Fibroblast of lung (primary cell): ENCODE measurements at regions not wholly inside any gene's neighbourhood (a gene's known extent, or its start where the extent isn't known, plus 50 kb on each side); places are given as distances from the start of the nearest gene placed in this dataset.

ENCODE experiments used
- DNase-seq, 2 donors: peaks; one replicate each; pipeline versions ENCODE4 v3.0.0 to v3.0.0-alpha.2; 2010; ENCODE audit warnings: low read depth in 2 of 2
- H2AFZ ChIP-seq: 2 replicates; pipeline ENCODE4 v1.5.1; 2012; ENCODE audit warnings: low read length, control low read depth, inconsistent platforms
- H3K27ac ChIP-seq: 2 replicates; pipeline ENCODE4 v1.5.1; 2011; ENCODE audit warnings: low read length, control low read depth; ENCODE audit not compliant: insufficient read depth
- H3K27me3 ChIP-seq: 2 replicates; pipeline ENCODE4 v1.5.1; 2011; ENCODE audit warnings: mild to moderate bottlenecking, low read length; ENCODE audit not compliant: control insufficient read depth, insufficient read depth
- H3K36me3 ChIP-seq: 2 replicates; pipeline ENCODE4 v1.5.1; 2011; ENCODE audit warnings: low read length; ENCODE audit not compliant: control insufficient read depth, insufficient read depth
- H3K4me1 ChIP-seq: 2 replicates; pipeline ENCODE4 v1.5.1; 2011; ENCODE audit warnings: low read length; ENCODE audit not compliant: control insufficient read depth, insufficient read depth; ENCODE audit errors: extremely low read depth
- H3K4me2 ChIP-seq: 2 replicates; pipeline ENCODE4 v1.5.1; 2011; ENCODE audit warnings: low read length, control low read depth; ENCODE audit not compliant: insufficient read depth; ENCODE audit errors: extremely low read depth
- H3K4me3 ChIP-seq, 4 experiments: fragments of 200-600 bp in 1 of 4; sonication (generic) in 1 of 4; replicated peaks in 1 of 4; 2 replicates each; pipeline ENCODE4 v1.5.1; 2011 to 2016; ENCODE audit warnings: low read length in 4 of 4, low read depth in 3 of 4, mild to moderate bottlenecking in 3 of 4, control low read depth in 2 of 4, inconsistent platforms in 1 of 4, mixed read lengths in 1 of 4; ENCODE audit not compliant: insufficient read depth in 1 of 4; ENCODE audit errors: control extremely low read depth in 1 of 4
- H3K79me2 ChIP-seq: 2 replicates; pipeline ENCODE4 v1.5.1; 2012; ENCODE audit warnings: mild to moderate bottlenecking, low read length, inconsistent platforms; ENCODE audit not compliant: control insufficient read depth, insufficient read depth
- H3K9ac ChIP-seq: 2 replicates; pipeline ENCODE4 v1.5.1; 2011; ENCODE audit warnings: mild to moderate bottlenecking, low read length, control low read depth; ENCODE audit not compliant: insufficient read depth
- H3K9me3 ChIP-seq: 2 replicates; pipeline ENCODE4 v1.5.1; 2012; ENCODE audit warnings: low read depth, low read length; ENCODE audit not compliant: control insufficient read depth, insufficient read depth
- H4K20me1 ChIP-seq: 2 replicates; pipeline ENCODE4 v1.5.1; 2011; ENCODE audit warnings: low read length; ENCODE audit not compliant: control insufficient read depth, insufficient read depth; ENCODE audit errors: extremely low read depth
- CTCF ChIP-seq, 2 donors: IDR thresholded peaks in 1 of 2; conservative IDR thresholded peaks in 1 of 2; 1 replicate in 1 of 2; 2 replicates in 1 of 2; pipeline ENCODE4 v1.5.1; 2011 to 2012; ENCODE audit warnings: low read length in 2 of 2, control low read depth in 1 of 2, inconsistent platforms in 1 of 2, low read depth in 1 of 2, mild to moderate bottlenecking in 1 of 2
- EZH2 ChIP-seq: IDR thresholded peaks from 2 replicates; pipeline ENCODE4 v1.5.1; 2012; ENCODE audit warnings: low read length, control low read depth, mild to moderate bottlenecking; ENCODE audit errors: missing control alignments

DNA sequence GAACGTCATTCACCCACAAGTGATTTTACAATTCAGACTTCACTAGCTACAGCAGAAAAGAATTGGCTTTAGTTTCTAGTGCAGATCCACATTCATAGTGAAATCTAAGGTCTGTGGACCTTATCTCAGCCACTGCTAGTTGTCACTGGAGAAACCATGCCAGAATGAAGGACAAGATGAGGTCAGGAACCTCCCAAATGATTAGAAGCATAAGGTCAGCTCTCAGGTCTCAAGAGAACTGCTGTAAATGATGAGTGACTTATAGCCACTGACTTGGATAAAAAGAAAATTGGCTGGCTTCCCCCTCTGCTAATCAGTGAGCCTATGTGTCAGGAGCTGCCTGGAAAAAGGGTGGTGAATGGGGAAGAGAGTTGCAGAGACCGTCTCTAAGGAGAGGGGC lies 265.3 kb upstream of the BMP2 start:
- Histone ChIP-seq H3K27me3 (no peaks in the 10 kb centered on the region), H2AFZ (no peak overlapping the region), H3K4me2 (no peak overlapping the region), H3K4me3 (no peak overlapping the region), H3K9ac (no peak overlapping the region), H3K36me3 (no peaks in the 10 kb centered on the region), H3K9me3 (no peaks in the 10 kb centered on the region), H3K27ac (no peak overlapping the region), H4K20me1 (no peaks in the 10 kb centered on the region), H3K79me2 (no peaks in the 10 kb centered on the region), H3K4me1 (no peaks in the 10 kb centered on the region)
- DNase-seq = peak in 1 of 2 donors; percentile 38
- TF ChIP-seq CTCF (conservative IDR thresholded peaks at IDR 0.05 in 1 of 2, IDR thresholded peaks at IDR 0.05 in 1 of 2; ENCODE audit: low read depth in 1 of 2, low read length in 2 of 2) (no peak), EZH2 (no peak)

- no peak overlapping the region for H3K4me2 ChIP-seq
- H4K20me1 ChIP-seq = no peaks in the 10 kb centered on the region
- TF ChIP-seq EZH2 = no peak
- no peak for TF ChIP-seq CTCF (conservative IDR thresholded peaks at IDR 0.05 in 1 of 2, IDR thresholded peaks at IDR 0.05 in 1 of 2; ENCODE audit: low read depth in 1 of 2, low read length in 2 of 2)
- no peak overlapping the region for H3K9ac ChIP-seq
- no peaks in the 10 kb centered on the region for H3K4me1 ChIP-seq
- no peak overlapping the region for H2AFZ ChIP-seq
- H3K27me3 ChIP-seq = no peaks in the 10 kb centered on the region
- no peaks in the 10 kb centered on the region for H3K9me3 ChIP-seq
- no peaks in the 10 kb centered on the region for H3K36me3 ChIP-seq
- peak; percentile 62 to 89 for DNase-seq
- H3K4me3 ChIP-seq = no peak overlapping the region
- no peaks in the 10 kb centered on the region for H3K79me2 ChIP-seq
- no peak overlapping the region for H3K27ac ChIP-seq
Observed at GRCh38 chr20:6501061-6501460, 266.4 kb upstream of the BMP2 start.

GRCh38 chr20:6499566-6499965 lies 267.9 kb upstream of the BMP2 start:
- Histone ChIP-seq H3K9me3 (no peaks in the 10 kb centered on the region), H3K4me2 (no peak overlapping the region), H4K20me1 (no peaks in the 10 kb centered on the region), H3K4me1 (no peaks in the 10 kb centered on the region), H3K9ac (no peak overlapping the region), H3K79me2 (no peaks in the 10 kb centered on the region), H3K27ac (no peak overlapping the region), H3K4me3 (no peak overlapping the region), H3K27me3 (no peaks in the 10 kb centered on the region), H3K36me3 (no peaks in the 10 kb centered on the region), H2AFZ (no peak overlapping the region)
- TF ChIP-seq EZH2 (no peak), CTCF (conservative IDR thresholded peaks at IDR 0.05 in 1 of 2, IDR thresholded peaks at IDR 0.05 in 1 of 2; ENCODE audit: low read depth in 1 of 2, low read length in 2 of 2) (no peak)
- DNase-seq = no peak
